ENCODE measurements at regions not wholly inside any gene's neighbourhood (a gene's known extent, or its start where the extent isn't known, plus 50 kb on each side); places are given as distances from the start of the nearest gene placed in this dataset.

GRCh38 chr3:22977042-22977441, 226.1 kb upstream of the UBE2E2 start:
- DNase-seq (ENCODE audit: low spot score), result no peak
- no peak for ATAC-seq
- TF ChIP-seq SP1 (CRISPR knock-in tag; conservative IDR thresholded peaks at IDR 0.05) (no peak), E2F5 (CRISPR knock-in tag; IDR thresholded peaks at IDR 0.05) (no peak), HMGXB4 (CRISPR knock-in tag; IDR thresholded peaks at IDR 0.05) (no peak), ZNF219 (CRISPR knock-in tag; IDR thresholded peaks at IDR 0.05; ENCODE audit: borderline replicate concordance) (no peak), ZNF263 (CRISPR knock-in tag; IDR thresholded peaks at IDR 0.05; ENCODE audit: low read depth) (no peak), ZNF121 (CRISPR knock-in tag; IDR thresholded peaks at IDR 0.05) (no peak), GRHL2 (CRISPR knock-in tag; IDR thresholded peaks at IDR 0.05; ENCODE audit: insufficient replicate concordance, severe bottlenecking) (no peak), NR3C1 (CRISPR knock-in tag; conservative IDR thresholded peaks at IDR 0.05; ENCODE audit: low read depth) (no peak), JUN (CRISPR knock-in tag; IDR thresholded peaks at IDR 0.05) (no peak), HMGA2 (CRISPR knock-in tag; IDR thresholded peaks at IDR 0.05) (no peak), USF2 (CRISPR knock-in tag; IDR thresholded peaks at IDR 0.05) (no peak), ZBTB43 (CRISPR knock-in tag; IDR thresholded peaks at IDR 0.05) (no peak), CTCF (IDR thresholded peaks at IDR 0.05) (no peak), ZNF232 (CRISPR knock-in tag; IDR thresholded peaks at IDR 0.05) (no peak), ZNF396 (CRISPR knock-in tag; IDR thresholded peaks at IDR 0.05; ENCODE audit: borderline replicate concordance) (no peak), AR (CRISPR knock-in tag; IDR thresholded peaks at IDR 0.05) (no peak)
- Mint-ChIP-seq H3K27ac (no peak overlapping the region), H3K36me3 (no peaks in the 10 kb centered on the region), H3K4me1 (peaks cover 10% of the 10 kb centered on the region), H3K9me3 (peaks cover 3% of the 10 kb centered on the region; the same call in 1 of the 2 replicates), H3K4me3 (no peak overlapping the region), H3K27me3 (ENCODE audit: low read depth) (no peaks in the 10 kb centered on the region)
- ChIA-PET CTCF (no interaction called here), POLR2A (no interaction called here)

- DNase-seq (ENCODE audit: low spot score) (no peak), ATAC-seq (no peak)
- ChIA-PET CTCF (no interaction called here), POLR2A (no interaction called here)
- no peaks in the 10 kb centered on the region for H3K27me3 Mint-ChIP-seq (ENCODE audit: low read depth)
- H3K27ac Mint-ChIP-seq, result no peak overlapping the region
- peaks cover 13% of the 10 kb centered on the region for H3K4me1 Mint-ChIP-seq
- H3K36me3 Mint-ChIP-seq, result no peaks in the 10 kb centered on the region
- no peak overlapping the region for H3K4me3 Mint-ChIP-seq
- TF ChIP-seq ZBTB43 (CRISPR knock-in tag; IDR thresholded peaks at IDR 0.05) (no peak), ETV6 (CRISPR knock-in tag; IDR thresholded peaks at IDR 0.05) (no peak), HMGXB4 (CRISPR knock-in tag; IDR thresholded peaks at IDR 0.05) (no peak)
- peaks cover 3% of the 10 kb centered on the region; the same call in 1 of the 2 replicates for H3K9me3 Mint-ChIP-seq
Measured at GRCh38 chr3:22977650-22978289, 225.4 kb upstream of the UBE2E2 start.

Measured in WTC11 (cell line).